ENCODE measurements at regions not wholly inside any gene's neighbourhood (a gene's known extent, or its start where the extent isn't known, plus 50 kb on each side); places are given as distances from the start of the nearest gene placed in this dataset.

DNA sequence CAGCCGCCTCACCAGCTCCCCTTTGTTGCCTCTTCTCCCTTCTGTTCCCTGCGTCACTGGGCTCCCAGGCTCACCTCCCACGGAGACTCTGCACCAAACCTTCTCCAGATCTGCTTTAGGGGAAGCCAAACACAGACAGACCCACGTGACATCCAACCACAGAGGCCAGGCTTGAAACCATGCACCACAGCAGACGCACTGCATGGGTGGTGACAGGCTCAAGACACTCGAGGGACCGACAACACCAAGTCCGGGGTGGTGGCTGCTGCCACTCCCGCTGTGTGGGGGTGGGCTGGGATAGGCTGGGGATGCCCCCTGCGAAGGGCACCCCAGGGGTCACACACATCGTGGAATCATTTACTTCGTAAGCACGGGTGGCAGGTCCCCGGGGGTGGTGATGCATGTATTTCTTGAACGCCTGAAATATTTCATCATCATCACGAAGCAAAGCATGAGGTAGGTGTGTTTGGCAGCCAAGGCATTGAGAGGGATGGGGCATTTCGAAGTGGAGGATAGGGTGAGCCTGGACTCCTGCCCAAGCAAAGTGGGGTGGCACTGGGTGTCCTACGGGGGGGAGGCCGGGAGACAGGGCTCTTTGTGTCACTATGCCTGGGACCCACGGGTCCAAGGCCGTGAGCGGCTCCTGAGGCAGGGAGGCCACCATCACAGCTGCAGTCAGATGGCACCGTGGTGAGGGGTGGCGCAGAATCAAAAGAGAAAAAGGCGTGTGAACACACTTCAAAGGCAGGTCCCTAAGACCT, 66.8 kb upstream of the RFLNA start:
- ATAC-seq = no peak

DNA sequence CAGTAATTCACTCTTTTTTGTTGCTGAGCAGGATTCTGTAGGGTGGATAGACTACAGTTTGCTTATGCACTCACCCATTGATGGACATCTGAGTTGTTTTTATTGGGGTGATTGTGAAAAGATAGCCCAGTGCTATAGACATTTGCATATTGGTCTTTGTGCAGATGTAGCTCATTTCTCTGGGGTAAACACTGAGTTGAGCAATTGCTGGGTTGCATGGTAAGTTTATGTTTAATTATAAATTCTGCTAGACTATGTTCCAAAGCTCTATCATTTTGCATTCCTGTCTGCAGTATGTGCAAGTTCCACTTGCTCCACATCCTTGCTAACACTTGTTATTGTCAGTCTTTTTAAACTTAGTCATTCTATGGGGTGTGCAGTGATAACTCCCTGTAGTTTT, 65.4 kb upstream of the RFLNA start:
- no peak for ATAC-seq

DNA sequence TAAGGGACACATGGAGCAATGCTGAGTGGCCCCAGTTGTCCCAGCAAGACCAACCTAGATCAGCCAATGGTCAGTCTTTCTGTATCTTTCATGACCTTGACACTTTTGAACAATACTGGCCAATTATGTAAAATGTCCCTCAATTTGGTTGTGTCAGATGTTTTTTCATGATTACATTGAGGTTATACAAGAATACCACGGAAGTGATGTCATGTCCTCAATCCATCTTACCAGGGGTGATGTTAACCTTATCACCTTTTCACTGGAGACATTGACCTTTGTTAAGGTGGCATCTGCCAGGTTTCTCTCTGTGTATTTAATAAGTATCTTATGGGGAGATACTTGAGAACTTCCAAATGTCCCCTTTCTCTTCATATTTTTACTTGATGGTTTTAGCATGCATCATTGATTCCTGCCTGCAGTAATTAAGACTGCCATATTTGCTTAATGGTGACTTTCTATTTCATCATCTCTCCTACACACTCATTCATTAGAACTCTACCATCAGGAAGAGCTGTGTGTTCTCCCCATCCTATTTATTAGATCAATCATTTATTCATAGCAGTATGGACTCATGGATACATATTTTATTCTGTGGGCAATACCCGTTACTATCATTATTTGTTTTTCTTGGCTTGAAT, 64.7 kb upstream of the RFLNA start:
- ATAC-seq = no peak

DNA sequence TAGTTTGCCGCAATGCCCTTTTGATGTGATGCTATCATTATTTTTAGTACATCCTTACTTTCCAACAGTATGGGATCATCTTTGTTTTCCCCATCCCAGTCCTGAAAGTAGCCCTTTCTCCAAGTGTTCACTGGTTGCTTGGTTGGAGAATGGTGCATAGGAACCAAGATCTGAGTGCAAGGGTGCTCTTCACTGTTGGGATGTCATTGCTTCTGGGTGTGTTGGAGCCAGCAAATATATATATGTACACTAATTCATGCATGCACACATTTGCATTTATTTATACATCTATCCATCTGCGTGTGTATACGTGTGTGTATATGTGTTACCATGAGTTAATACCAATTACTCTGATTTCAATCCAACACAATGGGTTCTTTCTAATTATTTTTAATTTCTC, 64.1 kb upstream of the RFLNA start:
- no peak for ATAC-seq

DNA sequence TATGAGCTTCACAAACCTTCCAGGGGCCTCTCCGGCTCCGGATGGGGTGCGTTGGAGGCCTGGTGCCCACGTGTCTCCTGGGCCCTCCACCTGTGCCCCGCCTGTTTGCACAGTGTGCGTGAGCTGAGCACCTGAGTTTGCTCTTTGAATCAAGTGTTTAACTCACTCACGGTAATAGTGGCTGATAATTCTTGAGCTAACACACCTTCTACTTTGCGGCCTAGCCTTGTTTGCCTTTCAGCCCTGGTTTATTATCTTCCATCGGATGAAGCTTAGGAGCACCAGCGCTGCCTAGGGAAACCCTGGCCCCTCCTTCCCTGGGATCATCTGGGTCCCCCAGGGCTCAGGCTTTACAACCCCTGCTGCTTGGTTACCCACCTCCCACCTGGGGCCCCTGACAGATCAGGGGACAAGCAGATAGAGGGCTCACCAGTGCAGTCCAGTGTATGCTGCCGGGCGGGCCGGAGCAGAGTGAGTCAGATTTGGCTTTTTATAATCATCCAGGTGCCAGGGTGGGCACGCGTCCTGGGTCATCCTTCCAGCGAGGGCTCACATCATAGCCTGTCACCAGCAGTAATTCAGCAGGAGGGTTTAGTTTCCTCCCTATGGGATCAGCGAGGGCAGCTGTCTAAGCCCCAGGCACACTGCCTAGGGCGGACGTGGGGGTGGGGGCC, 62.8 kb upstream of the RFLNA start:
- no peak for ATAC-seq

DNA sequence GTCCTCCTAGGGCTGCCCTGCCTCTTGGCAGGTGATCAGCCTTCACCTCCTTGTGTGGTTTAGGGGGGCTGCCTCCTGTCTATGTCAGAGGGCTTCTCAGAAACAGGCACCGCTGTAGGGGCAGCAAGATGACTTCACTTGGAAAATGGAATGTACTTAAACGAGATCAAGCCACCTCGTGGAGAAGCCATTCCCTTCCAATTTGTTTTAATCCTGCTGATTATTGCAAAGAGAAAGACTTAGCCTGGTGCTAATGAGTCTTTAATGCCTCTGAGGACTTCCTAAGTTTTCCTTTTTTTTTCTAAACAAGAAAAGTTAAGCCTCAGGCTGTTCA, 62.3 kb upstream of the RFLNA start:
- ATAC-seq = no peak

DNA sequence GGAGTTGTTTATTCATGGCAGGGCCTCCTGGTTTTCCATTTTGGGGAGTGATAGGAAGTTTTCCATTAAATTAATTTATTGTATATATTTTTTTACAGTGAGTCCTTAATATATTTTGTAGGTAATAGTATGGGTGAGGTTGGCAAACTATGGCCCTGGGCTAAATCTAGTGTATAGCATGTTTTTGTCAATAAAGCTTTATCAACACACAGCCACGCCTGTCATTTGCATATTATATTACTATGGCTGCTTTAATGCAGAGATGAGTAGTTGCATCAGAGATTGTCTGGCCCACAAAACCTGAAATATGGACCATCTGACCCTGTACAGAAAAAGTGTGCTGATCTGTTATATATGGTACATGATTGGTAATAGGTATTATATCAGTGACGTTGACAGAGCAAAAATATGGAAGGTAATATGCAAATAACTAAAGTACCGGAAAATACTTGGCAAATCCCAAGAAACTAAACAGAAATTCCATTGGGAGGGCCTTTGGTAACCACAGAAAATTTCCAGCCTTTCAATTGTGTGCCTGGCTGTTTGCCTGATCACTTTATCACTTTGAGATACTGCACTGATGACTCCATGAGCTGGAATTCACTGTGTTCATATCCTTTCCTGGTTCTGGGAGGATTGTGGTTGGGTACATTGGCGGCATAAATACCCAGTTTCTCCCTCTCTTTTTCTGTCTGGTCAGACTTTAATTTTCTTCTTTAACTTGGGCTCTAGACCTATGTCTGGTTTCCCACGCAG, 61.7 kb upstream of the RFLNA start:
- no peak for ATAC-seq

DNA sequence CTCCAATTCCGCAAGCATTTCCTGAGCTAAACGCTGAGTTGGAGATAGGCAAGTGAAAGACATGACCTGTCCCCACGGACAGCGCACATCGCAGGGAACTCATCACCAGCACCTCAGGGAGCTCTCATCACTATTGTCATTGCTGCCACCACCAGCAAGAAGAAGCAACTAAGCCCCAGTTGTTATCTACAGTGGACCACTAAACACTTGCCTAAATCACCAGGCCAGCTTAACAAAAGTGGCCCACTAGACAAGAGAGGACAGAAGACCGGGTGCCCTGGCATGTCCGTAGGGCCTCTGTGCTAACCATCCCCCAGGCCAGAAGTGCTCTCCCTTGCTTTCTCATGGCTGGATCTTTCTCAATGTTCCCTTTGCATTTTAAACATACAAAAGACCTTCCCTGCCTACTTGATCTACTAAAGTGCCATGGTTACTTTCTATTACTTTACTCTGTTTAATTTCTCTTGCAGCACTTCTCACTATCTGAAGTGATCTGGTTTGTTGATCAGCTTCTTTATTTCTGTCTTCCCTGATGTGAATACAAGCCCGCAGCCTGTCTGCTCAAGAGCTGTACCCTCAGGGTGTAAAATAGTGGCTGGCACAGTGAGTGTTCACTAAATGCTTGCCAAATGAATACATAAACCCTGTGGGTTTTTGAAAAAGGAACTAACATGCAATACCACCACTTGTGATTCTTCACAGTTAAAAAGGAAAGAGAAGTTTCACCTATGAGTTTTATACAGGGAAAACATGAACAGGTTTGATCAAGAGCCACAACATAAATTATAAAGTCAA, 60.9 kb upstream of the RFLNA start:
- ATAC-seq = no peak

DNA sequence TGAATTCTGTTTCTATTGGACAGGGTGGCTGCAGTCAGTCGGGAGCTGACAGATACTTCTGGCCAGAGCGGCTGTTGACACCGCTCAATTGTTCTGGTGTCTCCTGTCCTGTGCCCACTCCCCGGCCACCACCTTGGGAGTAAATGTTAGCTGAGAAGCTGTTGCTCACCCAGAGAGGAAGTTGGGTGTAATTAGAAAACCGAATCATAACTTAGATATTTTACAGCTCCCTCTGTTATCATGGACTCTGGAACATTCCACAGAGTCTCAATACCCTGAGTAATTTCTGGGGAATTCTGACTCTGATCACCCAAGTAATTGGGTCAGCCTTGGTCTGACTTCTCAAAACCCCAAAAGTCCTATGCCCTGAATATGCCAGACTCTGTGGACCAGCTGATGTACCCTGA, 58.3 kb upstream of the RFLNA start:
- no peak for ATAC-seq

DNA sequence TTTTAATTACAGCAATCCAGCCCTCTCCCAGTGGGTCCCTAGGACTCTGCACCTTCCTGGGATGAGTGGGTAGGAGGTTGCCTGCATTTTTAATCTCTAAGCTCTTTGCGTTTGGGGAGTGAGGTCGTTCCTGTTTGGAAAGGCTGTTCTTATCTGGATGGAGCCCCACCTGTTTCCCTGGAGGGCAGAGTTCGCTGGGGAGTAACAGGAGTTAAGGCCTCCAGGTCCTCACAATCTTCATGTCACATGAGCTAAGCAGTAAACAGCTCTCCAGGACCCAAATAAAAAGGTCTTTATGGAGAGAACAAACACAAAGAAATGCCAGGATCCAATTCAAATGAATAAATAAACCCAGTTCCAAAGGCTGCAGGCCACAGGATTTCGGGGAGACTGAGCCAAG, 56.0 kb upstream of the RFLNA start:
- ATAC-seq = no peak

DNA sequence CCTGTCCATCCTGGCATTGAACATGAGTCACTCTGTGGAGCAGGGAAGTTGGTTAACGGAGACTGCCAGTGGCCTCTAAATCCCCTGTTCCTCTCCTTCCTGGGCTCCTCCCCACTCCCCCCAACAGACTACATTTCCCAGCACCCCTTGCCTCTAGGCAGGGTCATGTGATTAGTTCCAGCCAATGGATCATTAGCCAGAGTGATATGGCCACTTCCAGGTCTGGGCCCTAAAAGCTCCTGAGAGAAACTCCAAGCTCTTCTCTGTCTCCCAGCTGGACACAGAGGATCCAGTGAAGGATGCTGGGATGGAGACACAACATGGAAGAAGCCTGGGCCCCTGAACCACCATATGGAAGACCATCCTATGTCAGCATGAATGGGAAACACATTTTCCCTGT, 54.4 kb upstream of the RFLNA start:
- no peak for ATAC-seq

DNA sequence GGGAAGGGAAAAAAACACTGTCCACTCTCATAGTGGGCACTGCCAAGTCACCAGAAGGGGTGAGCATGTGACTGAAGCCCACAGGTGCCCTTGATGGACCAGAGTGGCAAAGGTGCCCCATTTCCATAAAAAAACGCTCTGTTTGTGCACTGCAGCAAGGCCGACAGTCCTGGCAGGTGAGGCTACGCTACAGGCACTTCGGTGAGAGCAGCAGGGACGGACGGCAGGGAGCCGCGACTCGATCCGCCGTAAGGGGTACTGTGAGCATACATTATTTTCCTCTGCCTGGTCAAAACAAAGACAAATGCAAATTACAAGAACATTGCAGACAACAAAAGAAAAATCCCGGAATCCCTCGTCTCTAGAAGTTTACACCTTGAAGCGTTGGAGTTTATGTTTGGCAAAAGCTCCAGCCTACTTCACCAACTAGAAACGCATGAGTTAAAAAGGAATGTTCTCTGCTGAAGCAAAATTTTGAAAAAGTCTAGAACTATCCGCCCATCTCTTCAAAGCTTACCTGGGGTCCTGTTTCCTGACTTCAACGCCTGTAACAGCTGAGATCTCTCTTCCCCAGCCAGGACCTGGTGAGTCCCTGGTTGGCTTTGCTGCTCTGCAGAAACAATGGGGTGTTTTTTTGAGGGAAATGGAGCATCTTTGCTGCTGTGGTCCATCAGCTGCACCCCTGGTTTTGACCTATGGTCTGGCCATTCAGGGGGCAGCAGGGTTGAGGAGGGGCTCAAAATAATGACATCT, 52.9 kb upstream of the RFLNA start:
- ATAC-seq = no peak

DNA sequence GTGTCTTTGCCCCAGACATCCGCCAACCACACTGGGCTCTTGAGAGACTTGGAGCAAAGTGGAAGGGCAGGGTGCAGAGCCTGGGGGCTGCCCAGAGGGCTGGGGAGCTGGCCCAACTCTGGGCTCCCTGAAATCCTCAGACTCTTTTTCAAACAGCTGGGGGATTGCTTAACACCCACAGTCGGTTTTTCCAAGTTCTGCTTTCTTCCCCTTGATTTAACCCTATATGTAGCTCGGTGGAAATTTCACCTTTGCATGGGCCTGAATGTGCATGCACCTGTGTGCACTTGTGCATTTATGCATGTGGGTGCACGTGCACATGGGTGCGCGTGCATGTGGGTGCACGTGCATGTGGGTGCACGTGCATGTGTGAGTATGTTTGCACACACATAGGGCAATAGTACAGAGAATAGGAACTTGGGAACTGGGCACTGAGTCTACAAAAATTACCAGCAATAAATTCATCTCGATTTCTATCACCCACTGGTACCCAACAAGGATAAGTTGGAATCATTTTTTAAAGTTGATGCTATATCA, 52.3 kb upstream of the RFLNA start:
- ATAC-seq = no peak

DNA sequence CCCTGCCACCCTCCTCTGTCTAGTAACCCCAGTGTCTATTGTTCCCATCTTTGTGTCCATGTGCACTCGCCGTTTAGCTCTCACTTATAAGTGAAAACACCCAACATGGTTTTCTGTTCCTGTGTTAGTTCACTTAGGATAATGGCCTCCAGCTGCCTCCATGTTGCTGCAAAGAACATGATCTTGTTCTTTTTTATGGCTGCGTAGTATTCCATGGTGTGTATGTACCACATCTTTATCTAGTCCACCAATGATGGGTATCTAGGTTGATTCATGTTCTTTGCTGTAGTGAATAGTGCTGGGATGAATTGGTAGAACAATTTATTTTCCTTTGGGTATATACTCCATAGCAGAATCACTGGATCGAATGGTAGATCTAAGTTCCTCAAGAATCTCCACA, 51.0 kb upstream of the RFLNA start:
- ATAC-seq = no peak
